ENCODE measurements at regions not wholly inside any gene's neighbourhood (a gene's known extent, or its start where the extent isn't known, plus 50 kb on each side); places are given as distances from the start of the nearest gene placed in this dataset.

- no peak overlapping the region for H3K4me3 ChIP-seq (ENCODE audit: low read depth, low read length)
- TF ChIP-seq, protein P1, sequence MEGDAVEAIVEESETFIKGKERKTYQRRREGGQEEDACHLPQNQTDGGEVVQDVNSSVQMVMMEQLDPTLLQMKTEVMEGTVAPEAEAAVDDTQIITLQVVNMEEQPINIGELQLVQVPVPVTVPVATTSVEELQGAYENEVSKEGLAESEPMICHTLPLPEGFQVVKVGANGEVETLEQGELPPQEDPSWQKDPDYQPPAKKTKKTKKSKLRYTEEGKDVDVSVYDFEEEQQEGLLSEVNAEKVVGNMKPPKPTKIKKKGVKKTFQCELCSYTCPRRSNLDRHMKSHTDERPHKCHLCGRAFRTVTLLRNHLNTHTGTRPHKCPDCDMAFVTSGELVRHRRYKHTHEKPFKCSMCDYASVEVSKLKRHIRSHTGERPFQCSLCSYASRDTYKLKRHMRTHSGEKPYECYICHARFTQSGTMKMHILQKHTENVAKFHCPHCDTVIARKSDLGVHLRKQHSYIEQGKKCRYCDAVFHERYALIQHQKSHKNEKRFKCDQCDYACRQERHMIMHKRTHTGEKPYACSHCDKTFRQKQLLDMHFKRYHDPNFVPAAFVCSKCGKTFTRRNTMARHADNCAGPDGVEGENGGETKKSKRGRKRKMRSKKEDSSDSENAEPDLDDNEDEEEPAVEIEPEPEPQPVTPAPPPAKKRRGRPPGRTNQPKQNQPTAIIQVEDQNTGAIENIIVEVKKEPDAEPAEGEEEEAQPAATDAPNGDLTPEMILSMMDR (IDR thresholded peaks at IDR 0.05; ENCODE audit: insufficient read depth, low read length, missing control alignments), result no peak
- POLR2A ChIA-PET, result no interaction called here
- DNase-seq (ENCODE audit: low read depth, low spot score), result no peak
- CTCF ChIA-PET, result no interaction called here
These were observed 728.8 kb upstream of the RBFOX1 start for GRCh38 chr16:6603780-6604325.

DNA sequence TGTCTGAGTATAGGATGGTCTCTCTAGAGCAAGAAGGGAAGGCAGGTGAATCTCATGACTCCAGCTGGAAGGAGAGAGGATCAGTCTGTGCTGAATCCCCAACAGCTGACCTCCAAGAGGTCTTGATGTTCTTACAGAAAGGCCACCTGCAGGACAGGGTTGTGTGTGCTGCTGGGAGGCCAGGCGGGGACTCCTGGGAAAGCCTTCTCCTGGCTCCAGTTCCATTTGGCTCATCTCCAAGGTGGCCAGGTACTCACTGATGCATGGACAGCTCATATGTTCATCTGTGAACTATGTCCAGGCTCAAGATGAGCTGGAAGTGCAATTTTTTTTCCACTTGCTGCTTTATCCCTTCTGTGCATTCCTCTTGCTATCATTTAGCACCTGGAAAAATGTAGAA, 730.2 kb upstream of the RBFOX1 start:
- POLR2A ChIA-PET, result no interaction called here
- no peak overlapping the region for H3K4me3 ChIP-seq (ENCODE audit: low read depth, low read length)
- CTCF ChIA-PET, result interaction anchor here (1.0 kb wide), 1 partner anchor 41 kb away, joined by 3 read pairs; no protein-coding TSS in a partner anchor
- no peak for DNase-seq (ENCODE audit: low read depth, low spot score)
- TF ChIP-seq, protein P1 (IDR thresholded peaks at IDR 0.05; ENCODE audit: insufficient read depth, low read length, missing control alignments), result no peak

DNA sequence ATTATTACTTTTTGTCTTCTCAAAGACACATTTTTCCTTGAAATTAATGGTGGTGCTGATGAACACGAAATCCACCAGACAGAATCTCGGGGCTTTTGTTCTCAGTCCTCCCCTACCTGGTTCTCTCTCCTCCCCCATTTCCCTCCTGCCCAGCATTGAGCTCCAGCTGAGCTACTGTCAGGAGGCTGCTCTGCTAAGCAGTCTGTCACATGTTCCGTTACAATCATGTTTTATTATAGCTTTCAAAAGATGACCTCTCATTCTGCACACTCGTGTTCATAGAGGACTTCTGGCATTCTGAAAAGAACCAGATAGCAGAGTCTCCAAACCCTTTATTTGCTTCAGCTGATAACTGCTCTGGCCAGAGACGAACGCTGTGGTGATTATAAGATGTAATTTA, 732.5 kb upstream of the RBFOX1 start:
- CTCF ChIA-PET, result no interaction called here
- no peak for DNase-seq (ENCODE audit: low read depth, low spot score)
- TF ChIP-seq, protein P1 (IDR thresholded peaks at IDR 0.05; ENCODE audit: insufficient read depth, low read length, missing control alignments), result no peak
- POLR2A ChIA-PET, result no interaction called here
- no peak overlapping the region for H3K4me3 ChIP-seq (ENCODE audit: low read depth, low read length)

DNA sequence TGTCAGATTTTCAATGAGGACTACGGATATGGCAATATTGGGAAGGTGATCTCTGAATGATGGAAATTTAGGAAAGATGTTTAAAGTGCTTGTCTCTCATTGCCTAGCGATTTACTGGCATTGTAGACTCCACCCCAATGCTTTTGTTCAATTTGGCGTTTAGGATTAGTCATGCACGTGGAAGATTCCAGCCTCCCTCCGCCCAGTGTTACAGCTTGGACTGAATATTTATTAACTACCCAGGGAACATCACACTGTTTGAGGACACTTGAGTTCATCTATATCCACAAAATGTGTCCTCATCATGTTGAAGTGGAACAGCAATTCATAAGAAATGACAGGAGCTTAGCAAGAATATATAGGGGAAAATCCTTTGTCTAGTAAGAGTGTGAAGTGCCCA, 738.8 kb upstream of the RBFOX1 start:
- TF ChIP-seq, protein P1 (IDR thresholded peaks at IDR 0.05; ENCODE audit: insufficient read depth, low read length, missing control alignments), result no peak
- CTCF ChIA-PET, result no interaction called here
- no peak overlapping the region for H3K4me3 ChIP-seq (ENCODE audit: low read depth, low read length)
- DNase-seq (ENCODE audit: low read depth, low spot score), result no peak
- POLR2A ChIA-PET, result no interaction called here

DNA sequence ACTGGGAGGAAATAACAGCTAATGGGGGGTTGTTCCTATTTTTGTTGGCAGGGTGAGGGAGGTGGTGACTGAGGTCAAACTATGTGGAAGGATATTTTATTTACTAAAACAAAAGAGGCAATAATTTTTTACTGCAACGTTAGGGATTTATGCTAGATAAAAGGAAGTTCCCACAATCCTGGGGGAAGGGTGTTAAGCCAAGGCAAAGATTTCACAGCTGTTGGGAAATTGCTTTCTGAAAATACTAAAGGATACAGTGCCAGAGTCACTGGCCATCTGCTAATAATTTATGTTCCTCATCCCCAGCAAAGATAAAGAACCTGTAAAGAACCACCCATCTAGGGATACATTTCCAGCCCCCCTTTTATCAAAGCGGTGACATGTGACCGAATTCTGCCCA, 756.0 kb upstream of the RBFOX1 start:
- ChIA-PET CTCF (no interaction called here), POLR2A (no interaction called here)
- TF ChIP-seq, protein P1 (IDR thresholded peaks at IDR 0.05; ENCODE audit: insufficient read depth, low read length, missing control alignments), result no peak

DNA sequence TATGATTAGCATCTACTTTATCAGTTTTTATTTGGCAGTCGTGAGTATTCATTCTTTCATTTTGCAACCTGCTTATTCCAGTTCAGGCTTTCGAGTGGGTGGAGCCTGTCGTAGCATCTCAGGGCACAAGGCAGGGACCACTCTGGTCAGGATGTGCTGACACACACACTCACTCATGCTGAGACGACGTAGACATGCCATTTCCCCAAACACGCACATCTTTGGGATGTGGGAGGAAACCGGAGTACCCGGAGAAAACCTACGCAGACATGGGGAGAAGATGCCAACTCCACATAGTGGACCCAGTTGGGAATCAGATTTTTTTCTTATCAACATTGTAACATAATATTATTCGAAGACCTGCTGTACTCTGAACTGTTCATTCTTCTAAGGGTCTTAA, 756.5 kb upstream of the RBFOX1 start:
- DNase-seq (ENCODE audit: low read depth, low spot score), result no peak
- no peak overlapping the region for H3K4me3 ChIP-seq (ENCODE audit: low read depth, low read length)
- TF ChIP-seq, protein P1 (IDR thresholded peaks at IDR 0.05; ENCODE audit: insufficient read depth, low read length, missing control alignments), result no peak
- ChIA-PET CTCF (no interaction called here), POLR2A (no interaction called here)

More for the DNA sequence above, 756.0 kb upstream of the RBFOX1 start:
- H3K4me3 ChIP-seq (ENCODE audit: low read depth, low read length), result no peak overlapping the region
- DNase-seq (ENCODE audit: low read depth, low spot score), result no peak

All from AG04449 (cell line).